GM21390 (cell line): ENCODE measurements at regions not wholly inside any gene's neighbourhood (a gene's known extent, or its start where the extent isn't known, plus 50 kb on each side); places are given as distances from the start of the nearest gene placed in this dataset.

Experiments used
- ATAC-seq: cut with Tn5 transposase; IDR thresholded peaks from one replicate; pipeline ENCODE4 v1.9.1; 2021; ENCODE audit not compliant: unreplicated experiment

DNA sequence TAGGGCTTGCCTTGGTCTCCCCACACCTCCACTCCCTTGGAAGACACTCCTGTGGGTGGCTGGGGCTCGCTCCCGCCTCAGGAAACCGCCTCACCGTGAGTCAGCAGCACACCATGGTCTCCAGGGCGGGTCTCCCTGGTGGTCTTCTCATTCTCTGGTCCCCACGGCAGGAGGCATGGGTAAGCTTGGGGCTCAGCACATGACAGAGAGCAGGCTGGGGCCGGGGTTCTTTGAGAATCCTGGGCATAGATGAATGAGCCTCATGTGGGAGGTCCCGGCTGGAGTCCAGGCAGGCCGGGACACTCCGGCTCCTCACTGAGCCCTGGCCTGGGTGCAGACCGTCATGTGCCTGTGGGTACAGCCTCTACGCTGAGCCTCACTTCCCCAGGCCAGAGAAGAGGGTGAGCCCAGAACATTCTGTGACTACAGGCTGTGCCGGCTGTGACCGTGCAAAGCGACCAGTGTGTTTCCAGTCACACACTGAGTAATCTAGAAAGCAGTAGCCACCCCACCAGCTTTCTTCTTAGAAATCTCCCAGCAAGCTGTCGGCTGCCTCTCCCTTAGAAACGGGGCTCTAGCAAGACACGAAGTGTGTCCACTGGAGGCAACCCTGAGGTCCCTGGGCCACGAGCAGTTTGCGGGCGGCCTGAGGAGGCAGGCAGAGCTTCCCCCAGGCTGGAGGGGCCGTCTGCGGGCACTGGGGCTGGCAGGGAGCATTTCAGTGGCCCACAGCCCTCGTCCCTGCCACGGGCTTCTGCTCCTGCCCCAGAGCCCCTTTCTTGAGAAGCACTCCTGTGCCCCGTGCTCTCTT is 93.1 kb downstream of the RHOB start:
- no peak for ATAC-seq

DNA sequence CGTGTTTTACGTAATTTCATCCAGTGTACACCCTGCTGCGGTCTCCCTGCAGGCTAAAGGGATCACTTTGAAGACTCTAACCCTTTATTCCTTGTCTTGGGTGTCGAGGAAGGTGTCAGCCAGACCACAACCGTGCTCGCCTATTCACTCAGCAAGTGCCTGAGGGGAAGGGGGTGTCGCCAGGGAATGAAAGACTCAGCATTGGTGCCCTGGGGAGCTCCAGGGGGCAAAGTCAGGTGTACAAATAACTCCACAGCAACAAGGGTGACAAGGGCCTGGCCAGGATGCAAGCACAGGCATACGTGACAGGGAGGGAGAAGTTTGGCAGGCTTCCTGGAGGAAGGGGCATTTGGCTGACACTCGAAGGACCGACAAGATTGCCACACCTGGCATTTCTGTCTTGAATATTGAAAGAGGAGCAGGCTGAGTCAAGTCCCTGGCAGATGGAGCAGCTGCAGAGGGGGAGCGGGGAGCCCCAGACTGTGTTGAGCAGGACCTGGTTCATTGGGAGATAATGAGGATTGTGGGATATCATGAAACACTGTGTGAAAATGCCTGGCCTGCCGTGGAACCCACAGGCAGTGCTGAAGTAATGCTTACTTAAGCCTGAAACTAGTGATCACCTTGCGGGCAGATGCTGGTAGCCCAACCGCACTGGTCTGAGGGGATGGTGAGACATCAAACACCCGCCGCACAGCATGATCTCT is 93.9 kb downstream of the RHOB start:
- no peak for ATAC-seq

DNA sequence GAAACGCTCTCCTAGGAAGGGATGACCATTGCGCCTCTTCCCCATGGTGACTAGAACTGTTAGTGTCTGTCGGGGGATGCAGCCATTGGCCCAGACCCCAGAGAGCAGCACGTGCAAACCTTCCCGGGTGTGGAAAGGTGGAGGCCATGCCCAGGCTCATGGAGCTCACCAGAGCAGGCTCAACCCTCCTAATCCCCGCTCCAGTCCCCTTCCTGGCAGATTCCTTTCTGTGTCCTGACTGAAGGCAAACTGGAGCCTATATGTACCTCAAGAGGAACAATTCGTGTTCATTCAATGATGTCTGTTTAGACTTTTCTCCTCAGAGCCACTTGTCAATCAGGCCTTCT is 94.4 kb downstream of the RHOB start:
- no peak for ATAC-seq

DNA sequence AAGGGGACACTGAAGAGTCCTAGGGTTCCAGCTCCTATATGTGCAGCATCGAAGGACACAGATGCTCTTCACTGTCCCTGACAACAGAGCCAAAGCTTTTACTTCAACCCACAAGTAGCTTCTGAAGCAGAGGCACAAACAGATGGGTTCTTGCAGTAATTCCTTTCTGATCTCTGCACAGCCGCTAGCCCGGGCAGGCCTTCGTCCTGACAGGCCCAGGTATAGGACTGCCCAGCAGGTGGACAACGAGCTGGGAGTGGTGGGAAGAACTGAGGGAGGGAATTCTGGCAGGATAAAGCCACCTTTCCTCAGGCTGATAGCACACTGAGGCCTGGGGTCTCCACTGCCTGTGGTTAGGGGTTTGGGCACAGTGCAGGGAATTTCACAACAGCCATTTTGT is 94.8 kb downstream of the RHOB start:
- no peak for ATAC-seq

DNA sequence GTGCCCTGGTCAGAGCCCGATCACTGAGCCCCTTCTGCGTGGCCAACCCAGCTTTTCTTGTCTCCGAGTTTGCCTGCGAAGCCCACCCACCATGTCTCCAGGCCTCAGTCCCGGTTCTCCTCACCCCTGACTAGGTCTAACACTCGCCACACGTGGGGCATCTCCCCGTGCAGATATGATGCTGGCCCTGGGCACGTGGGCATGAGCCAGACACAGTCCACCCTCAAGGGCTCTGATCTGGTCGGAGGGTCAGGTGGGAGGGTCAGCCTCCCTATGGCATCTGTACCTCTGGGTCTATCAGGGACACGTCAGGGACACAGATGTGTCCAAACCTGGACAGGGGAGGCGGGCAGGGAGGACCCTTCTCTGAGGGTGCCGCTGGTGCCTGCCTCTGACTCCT is 95.4 kb downstream of the RHOB start:
- no peak for ATAC-seq

DNA sequence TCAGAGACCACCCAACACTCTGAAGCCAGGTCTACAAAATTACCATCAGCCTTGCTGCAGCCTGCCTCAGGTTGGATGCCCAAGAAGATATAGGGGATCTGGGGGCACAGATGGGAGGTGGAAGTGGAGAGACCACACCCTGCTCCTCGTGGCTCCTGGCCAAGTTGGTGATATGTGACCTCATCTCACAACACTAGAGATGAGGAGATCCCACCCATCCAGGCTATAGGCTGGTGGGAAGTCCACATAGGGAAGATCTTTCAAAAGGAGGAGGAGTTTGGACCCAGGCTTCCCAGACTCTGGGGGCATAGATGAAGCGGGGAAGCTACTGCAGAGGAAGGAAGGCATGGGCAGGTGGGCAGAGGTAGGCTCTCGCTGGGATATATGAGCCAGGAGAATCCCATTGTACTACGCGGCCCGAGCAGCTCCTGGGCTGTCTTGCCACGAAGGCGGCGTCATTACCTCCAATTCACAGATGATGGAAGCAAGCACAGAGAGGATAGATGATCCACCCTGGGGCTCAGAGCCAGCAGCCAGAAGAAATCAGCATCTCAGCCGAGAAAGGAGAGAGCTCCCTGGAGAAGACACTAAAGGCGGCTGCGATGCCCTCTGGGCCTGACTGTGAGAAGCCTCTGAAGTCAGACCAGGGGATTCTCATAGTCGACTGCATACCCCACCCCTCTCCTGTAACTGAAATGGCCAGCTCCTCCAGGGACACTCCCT is 96.0 kb downstream of the RHOB start:
- ATAC-seq, result no peak

DNA sequence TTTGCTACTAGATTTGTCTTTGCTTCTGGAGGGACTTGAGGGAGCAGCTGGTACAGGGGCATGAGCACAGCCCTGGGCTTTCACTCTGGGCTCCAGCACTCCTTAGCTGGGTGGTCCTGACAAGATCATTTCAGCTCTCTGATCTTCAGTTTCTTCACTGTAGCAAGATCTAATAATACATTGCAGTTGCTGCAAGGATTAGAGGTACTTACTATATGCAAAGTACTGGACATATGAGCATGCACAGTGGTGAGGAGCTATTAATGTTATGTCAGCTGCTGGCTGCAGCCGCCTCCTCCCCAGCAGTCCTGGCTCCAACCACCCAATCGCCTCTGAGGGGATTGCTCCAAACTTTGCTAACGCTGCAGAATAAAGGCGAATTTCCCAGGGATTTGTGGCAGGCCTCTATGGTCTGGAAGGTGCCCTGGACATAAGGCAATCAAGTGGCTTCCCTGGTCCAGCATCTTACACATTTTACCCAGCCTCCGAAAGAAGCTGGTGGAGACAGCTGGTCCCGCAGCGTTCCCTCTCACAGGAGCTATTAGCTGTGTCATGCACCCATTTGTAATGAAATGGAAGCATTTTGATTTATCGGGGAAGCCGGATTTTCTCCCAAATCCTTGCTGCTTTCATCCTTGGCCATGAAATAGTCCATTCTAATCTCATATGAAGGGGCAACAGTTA is 96.7 kb downstream of the RHOB start:
- ATAC-seq, result no peak

DNA sequence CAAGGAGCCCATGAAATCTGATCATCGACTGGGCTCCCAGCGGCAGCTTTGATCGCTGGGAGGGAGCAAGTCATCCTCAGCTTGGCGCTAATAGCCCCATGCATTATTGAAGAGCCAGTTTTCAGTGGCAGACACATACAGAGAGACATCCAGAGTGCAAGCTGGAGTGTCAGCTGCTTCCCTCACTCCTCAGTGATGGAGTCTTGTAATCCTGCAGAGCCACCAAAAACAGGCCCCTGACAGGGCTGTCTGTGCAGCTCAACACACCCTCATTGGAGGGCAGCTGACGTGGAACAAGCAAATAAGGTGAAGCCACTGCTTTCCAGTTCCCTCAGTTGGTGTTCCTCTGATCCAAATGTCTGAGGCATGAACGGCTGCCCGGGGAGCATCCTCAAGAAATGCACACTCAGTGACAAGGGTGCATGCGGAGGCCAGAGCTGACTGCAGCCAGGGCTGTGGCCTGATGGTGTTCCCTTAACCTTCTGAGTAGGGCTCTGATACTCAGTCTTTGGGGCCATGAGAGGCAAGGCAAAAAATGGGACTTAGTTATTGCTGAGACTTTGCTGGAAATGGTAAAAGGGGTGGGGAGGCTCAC is 97.4 kb downstream of the RHOB start:
- ATAC-seq, result no peak

DNA sequence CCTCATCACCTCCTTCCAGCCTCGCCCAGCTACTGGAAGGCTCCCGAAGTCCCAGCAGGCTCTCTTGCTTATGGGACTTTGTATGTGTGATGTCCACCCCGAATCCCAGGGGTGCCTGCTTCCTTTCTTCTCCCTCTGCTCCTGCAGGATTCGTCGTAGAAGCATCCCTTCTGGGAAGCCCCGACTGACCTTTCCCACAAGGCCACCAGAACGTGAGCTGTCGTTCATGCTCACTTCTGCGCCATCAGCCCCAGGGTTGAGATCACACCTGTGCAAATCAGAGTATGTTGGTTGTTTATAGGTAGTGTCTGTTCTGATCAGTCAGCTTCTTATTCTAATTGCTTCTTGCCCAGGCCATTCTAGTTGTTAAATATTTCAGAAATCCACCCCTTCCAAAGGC is 101.8 kb downstream of the HS1BP3 start:
- no peak for ATAC-seq

DNA sequence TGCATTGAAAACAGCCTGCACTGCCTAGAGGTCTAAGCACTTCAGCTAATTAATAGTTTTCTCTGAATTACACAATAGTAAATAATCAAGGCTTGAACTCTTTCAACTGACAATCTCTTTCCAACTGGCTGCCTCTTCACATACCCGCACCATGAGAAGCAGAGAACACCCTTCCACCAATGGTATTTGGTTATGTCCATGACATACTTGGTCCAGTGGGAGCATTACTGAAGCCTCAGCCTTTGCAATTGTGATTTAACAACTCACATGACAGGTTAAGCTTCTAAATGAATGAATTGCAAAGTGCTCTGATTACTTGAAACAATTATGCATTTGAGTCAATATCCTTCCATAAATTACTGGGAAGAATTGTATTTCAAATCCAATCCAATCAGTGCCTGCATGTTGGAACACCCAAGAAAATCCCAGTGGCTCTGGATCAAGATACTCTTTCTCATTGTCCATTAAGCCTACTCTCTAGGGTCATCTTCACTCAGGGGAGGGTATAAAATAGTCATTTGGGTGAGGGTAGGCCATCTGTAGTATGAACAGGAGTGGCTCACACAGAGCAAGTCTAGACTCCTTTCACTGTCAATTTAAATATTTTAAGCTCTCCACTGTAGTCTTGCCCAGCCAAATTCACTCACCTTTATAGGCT is 101.1 kb downstream of the HS1BP3 start:
- ATAC-seq, result no peak

DNA sequence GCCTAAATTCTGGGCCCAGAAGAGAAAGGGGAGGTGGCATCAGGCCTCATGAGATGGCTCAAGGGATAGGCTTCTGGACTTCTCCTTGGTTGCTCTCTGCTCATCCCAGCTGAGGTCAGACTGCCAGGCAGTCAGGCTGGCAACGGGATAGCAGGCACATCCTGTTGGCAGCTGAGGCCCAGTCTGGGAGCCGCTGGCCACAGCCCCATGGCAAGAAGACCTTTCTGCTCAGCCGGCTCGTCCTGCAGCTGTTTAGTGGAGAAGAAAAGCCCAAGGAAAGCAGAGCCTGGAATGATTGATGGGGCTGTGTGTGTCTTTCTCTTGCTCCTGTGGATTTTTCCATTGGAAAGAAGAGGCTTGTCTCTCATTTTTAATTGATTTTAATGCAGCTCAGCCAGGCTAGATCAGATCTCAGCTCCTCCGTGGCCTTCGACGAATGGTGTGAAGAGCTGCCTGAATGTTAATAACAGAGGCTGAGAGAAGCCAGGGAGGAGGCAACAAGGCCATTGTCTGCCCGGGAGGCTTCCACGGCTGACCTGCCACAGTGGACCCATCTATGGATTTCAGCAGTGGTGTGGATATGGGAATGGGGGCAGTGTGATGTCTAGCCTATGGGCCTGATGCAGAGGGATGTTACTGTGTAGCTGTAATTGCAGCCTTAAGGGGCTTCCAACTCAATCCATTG is 99.5 kb downstream of the HS1BP3 start:
- no peak for ATAC-seq

DNA sequence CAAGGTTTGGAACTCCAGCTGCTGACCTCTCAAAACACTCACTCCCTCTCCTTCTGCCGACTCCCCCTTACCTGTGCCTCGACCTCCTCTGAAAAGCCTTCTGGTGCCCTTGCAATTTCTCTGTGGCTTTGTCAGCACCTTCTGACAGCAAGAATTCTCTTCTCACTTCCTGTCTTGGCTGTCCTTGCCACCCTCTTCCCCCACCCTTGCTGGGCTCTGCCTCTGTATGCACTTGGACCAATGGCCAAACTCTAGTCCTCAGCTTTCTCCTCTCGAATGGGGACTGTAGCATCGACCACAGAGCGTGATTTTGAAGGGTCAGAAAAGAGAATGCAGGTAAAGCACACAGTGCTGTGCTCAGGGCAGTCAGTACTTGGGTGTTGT is 99.0 kb downstream of the HS1BP3 start:
- ATAC-seq, result peak; percentile 49

DNA sequence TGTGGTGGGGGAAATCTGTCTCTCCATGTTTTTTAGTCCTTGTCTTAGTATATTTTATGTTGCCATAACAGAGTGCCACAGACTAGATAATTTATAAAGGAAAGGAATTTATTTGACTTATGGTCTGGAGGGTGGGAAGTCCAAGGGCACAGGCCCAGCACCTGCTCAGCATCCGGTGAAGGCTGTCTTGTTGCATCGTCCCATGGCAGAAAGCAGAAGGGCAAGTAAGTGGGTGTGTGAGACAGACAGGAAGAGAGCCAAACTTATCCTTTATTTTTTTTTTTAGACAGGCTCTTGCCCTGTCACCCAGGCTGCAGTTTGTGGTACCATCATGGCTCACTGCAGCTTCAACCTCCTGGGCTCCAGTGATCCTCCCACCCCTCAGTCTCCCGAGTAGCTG is 98.1 kb downstream of the HS1BP3 start:
- ATAC-seq, result no peak

DNA sequence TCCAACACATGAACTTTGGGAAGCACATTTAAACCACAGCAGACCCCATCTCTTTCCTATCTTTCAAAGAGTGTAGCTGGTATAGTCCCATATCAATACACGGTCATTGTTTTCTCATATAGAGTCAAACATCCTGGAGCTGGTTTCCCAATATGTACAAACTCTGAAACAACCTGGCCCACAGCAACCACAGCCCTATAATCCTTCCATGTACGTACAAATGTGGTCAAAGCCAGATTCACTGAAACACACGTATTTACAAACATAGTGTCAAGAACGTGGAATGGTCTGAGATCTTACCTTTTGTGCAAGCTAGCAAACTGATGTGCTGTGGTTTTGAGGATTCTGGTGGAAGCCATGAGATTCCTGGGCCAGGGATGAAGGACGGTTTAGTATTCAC is 97.3 kb downstream of the HS1BP3 start:
- ATAC-seq, result no peak

DNA sequence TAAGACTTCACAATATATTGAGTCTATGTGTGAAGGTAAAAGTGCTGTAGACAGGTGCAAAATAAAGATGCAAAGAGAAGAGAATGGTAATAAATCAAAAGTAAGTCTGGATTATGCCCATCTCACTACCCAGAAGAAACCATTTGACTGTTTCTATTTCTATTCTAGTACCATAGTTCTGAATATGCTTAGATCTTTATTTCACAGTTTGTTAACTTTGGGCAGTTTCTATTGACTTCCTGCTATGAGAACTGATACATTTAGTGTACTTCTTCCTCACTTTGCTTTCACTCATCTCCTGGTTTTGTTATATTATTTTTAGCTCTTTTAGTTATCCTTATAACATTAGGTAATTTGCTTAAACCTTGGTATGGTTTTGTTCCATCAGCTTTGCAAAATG is 94.9 kb downstream of the HS1BP3 start:
- ATAC-seq, result no peak

DNA sequence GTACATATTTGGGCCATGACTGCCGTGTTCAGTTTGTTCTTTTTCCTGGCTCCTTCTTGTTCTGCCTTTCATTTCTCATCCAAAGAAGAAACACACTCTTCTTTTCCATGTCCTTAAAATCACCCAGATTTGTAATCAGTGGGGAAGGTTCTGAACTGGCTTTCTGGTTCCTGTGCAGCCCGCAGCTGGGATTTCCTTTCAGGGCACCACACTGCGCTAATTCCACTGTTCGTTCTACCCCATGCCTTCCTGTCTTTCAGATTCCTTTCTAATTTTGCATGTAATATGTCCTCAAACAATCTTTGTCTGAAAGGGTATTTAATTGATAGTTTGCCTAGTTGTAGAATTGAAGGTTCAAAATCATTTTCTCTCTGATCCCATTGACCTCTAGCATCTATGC is 94.1 kb downstream of the HS1BP3 start:
- ATAC-seq, result no peak

DNA sequence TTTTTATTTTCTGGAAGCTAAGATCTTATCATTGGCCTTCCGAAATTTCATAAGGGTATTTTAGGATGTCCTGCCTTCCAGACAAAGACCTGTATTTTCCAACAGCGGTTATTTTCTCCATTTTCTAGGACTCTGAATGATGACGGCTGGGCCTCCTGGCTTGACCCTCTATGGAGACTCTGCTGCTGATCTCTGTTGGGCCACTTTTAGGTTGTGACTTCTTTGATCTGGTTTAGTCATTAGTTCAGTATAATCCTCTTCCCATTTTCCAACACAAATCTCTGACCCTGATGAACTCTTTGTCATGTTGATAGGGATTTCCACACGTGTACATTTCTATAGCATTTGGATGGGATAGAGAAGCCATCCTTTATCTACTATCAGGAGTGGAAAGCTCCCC is 93.7 kb downstream of the HS1BP3 start:
- ATAC-seq, result no peak

DNA sequence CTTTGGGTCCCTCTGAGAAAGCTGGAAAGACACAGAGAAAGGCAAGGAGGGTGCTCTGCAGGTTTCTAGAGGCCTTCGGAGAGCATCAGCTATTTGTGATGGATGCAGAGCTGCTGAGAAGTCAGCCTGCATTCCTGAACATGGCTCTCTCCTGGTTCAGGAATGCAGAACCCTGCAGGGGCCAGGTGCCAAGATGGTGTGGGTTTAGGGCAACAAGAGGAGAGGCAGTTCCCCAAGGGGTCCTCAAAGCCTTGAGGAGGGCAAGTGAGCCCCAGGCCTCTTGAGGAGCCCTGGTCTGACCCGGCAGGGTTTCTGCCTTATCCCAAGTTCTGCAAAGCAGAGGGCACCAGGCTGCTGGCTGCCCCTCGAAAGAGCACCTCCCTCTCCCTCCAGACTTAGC is 93.3 kb downstream of the HS1BP3 start:
- no peak for ATAC-seq

DNA sequence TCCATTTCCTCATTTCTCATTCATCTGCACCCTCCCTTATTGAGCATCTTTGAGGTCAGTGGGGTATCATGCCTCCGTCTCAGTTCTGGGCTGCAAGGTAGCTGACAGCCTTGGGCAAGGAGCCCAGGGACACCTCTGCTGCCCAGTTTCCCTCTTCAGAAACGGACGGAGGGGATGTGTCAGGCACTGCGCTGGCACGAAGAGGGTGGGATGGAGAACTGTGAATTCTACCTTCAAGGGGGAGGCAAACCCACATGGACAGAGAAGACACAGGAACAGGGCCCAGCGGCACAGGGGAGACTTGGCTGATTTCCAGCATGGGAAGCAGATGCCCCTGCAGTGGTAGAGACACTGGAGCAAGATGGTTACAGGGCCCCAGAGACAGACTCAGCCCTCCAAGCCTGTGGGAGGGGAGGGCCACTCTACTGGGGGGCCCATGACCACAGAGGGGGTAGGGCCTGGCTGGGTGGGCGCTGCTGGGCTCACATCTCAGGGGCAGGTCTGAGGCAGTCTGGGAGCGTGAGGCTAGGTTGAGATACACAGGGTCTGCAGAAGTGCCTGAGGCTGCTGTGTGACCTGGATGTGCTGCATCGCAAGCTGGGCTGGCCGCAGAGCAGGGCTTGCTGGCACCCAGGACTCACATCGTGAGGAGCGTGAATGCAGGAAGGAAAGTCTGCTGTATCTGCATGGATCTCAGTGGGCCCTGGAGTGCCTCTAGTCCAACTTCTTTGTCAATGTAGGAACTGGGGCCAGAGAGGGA is 92.3 kb downstream of the HS1BP3 start:
- no peak for ATAC-seq
